ENCODE measurements at regions not wholly inside any gene's neighbourhood (a gene's known extent, or its start where the extent isn't known, plus 50 kb on each side); places are given as distances from the start of the nearest gene placed in this dataset.

GRCh38 chr2:71833855-71834560 lies 313.7 kb downstream of the CYP26B1 start:
- no peak for DNase-seq
- H3K36me3 ChIP-seq (replicated peaks; ENCODE audit: insufficient read depth, low read length), result no peaks in the 10 kb centered on the region

GRCh38 chr2:71833272-71833671 lies 314.4 kb downstream of the CYP26B1 start:
- no peaks in the 10 kb centered on the region for H3K27me3 ChIP-seq (replicated peaks; ENCODE audit: insufficient read depth, low read length)
- H3K9me2 ChIP-seq (replicated peaks; ENCODE audit: insufficient read depth, low read length), result no peaks in the 10 kb centered on the region
- H4K20me1 ChIP-seq (ENCODE audit: insufficient read depth, low read length), result no peaks in the 10 kb centered on the region
- no peaks in the 10 kb centered on the region for H3K36me3 ChIP-seq (replicated peaks; ENCODE audit: insufficient read depth, low read length)
- no peaks in the 10 kb centered on the region for H3F3A ChIP-seq (ENCODE audit: insufficient read depth, low read length)
- H3K9me3 ChIP-seq (replicated peaks; ENCODE audit: insufficient read depth, low read length), result no peaks in the 10 kb centered on the region
- no peaks in the 10 kb centered on the region for H3K4me1 ChIP-seq (ENCODE audit: low read length)
- no peak overlapping the region for H3K4me3 ChIP-seq (ENCODE audit: low read length)
- no peak overlapping the region for H3K4me2 ChIP-seq (ENCODE audit: low read depth, low read length)
- TF ChIP-seq CTCF (IDR thresholded peaks at IDR 0.05; ENCODE audit: low read length) (no peak), EZH2 (optimal IDR thresholded peaks at IDR 0.05; ENCODE audit: low read depth, low read length) (no peak), EZH2phosphoT487 (IDR thresholded peaks at IDR 0.05; ENCODE audit: low read length) (no peak)
- no peak for DNase-seq
- no peak overlapping the region for H2AFZ ChIP-seq (ENCODE audit: low read length)
- H3K79me2 ChIP-seq (ENCODE audit: low read length), result no peaks in the 10 kb centered on the region
- no peak overlapping the region for H3K9ac ChIP-seq (ENCODE audit: low read length)
- H3K27ac ChIP-seq (ENCODE audit: low read length), result no peak overlapping the region

More at GRCh38 chr2:71833855-71834560, 313.7 kb downstream of the CYP26B1 start:
- no peak overlapping the region for H3K4me2 ChIP-seq (ENCODE audit: low read depth, low read length)
- H2AFZ ChIP-seq (ENCODE audit: low read length), result no peak overlapping the region
- no peaks in the 10 kb centered on the region for H3K79me2 ChIP-seq (ENCODE audit: low read length)
- H3K27me3 ChIP-seq (replicated peaks; ENCODE audit: insufficient read depth, low read length), result no peaks in the 10 kb centered on the region
- no peaks in the 10 kb centered on the region for H3K9me2 ChIP-seq (replicated peaks; ENCODE audit: insufficient read depth, low read length)
- H4K20me1 ChIP-seq (ENCODE audit: insufficient read depth, low read length), result no peaks in the 10 kb centered on the region
- TF ChIP-seq EZH2phosphoT487 (IDR thresholded peaks at IDR 0.05; ENCODE audit: low read length) (no peak), EZH2 (optimal IDR thresholded peaks at IDR 0.05; ENCODE audit: low read depth, low read length) (no peak)
- H3F3A ChIP-seq (ENCODE audit: insufficient read depth, low read length), result no peaks in the 10 kb centered on the region
- H3K4me3 ChIP-seq (ENCODE audit: low read length), result no peak overlapping the region
- H3K27ac ChIP-seq (ENCODE audit: low read length), result no peak overlapping the region
- no peak overlapping the region for H3K9ac ChIP-seq (ENCODE audit: low read length)
- no peaks in the 10 kb centered on the region for H3K4me1 ChIP-seq (ENCODE audit: low read length)
- no peaks in the 10 kb centered on the region for H3K9me3 ChIP-seq (replicated peaks; ENCODE audit: insufficient read depth, low read length)

- Histone ChIP-seq H2AFZ (ENCODE audit: low read length) (no peak overlapping the region), H4K20me1 (ENCODE audit: insufficient read depth, low read length) (no peaks in the 10 kb centered on the region), H3K9me3 (replicated peaks; ENCODE audit: insufficient read depth, low read length) (no peaks in the 10 kb centered on the region), H3K79me2 (ENCODE audit: low read length) (no peaks in the 10 kb centered on the region), H3K4me2 (ENCODE audit: low read depth, low read length) (no peak overlapping the region), H3K27ac (ENCODE audit: low read length) (no peak overlapping the region), H3K9me2 (replicated peaks; ENCODE audit: insufficient read depth, low read length) (no peaks in the 10 kb centered on the region), H3K27me3 (replicated peaks; ENCODE audit: insufficient read depth, low read length) (no peaks in the 10 kb centered on the region), H3K36me3 (replicated peaks; ENCODE audit: insufficient read depth, low read length) (no peaks in the 10 kb centered on the region), H3K9ac (ENCODE audit: low read length) (no peak overlapping the region), H3F3A (ENCODE audit: insufficient read depth, low read length) (no peaks in the 10 kb centered on the region), H3K4me3 (ENCODE audit: low read length) (no peak overlapping the region), H3K4me1 (ENCODE audit: low read length) (no peaks in the 10 kb centered on the region)
- DNase-seq, result no peak
- no peak for TF ChIP-seq CTCF (IDR thresholded peaks at IDR 0.05; ENCODE audit: low read length)
- TF ChIP-seq EZH2 (optimal IDR thresholded peaks at IDR 0.05; ENCODE audit: low read depth, low read length), result no peak
- no peak for TF ChIP-seq EZH2phosphoT487 (IDR thresholded peaks at IDR 0.05; ENCODE audit: low read length)
Measured at GRCh38 chr2:71832844-71833243, 314.8 kb downstream of the CYP26B1 start.

- Histone ChIP-seq H3K36me3 (replicated peaks; ENCODE audit: insufficient read depth, low read length) (no peaks in the 10 kb centered on the region), H3K4me1 (ENCODE audit: low read length) (no peaks in the 10 kb centered on the region), H3K9me2 (replicated peaks; ENCODE audit: insufficient read depth, low read length) (no peaks in the 10 kb centered on the region), H3K4me3 (ENCODE audit: low read length) (no peak overlapping the region), H3K9ac (ENCODE audit: low read length) (no peak overlapping the region), H4K20me1 (ENCODE audit: insufficient read depth, low read length) (no peaks in the 10 kb centered on the region), H3K27me3 (replicated peaks; ENCODE audit: insufficient read depth, low read length) (no peaks in the 10 kb centered on the region), H3K4me2 (ENCODE audit: low read depth, low read length) (no peak overlapping the region), H2AFZ (ENCODE audit: low read length) (no peak overlapping the region), H3F3A (ENCODE audit: insufficient read depth, low read length) (no peaks in the 10 kb centered on the region), H3K9me3 (replicated peaks; ENCODE audit: insufficient read depth, low read length) (no peaks in the 10 kb centered on the region), H3K27ac (ENCODE audit: low read length) (no peak overlapping the region), H3K79me2 (ENCODE audit: low read length) (no peaks in the 10 kb centered on the region)
- DNase-seq, result no peak
- TF ChIP-seq EZH2 (optimal IDR thresholded peaks at IDR 0.05; ENCODE audit: low read depth, low read length) (no peak), CTCF (IDR thresholded peaks at IDR 0.05; ENCODE audit: low read length) (no peak), EZH2phosphoT487 (IDR thresholded peaks at IDR 0.05; ENCODE audit: low read length) (no peak)
Measured at GRCh38 chr2:71832388-71832787, 315.3 kb downstream of the CYP26B1 start.

All from MM.1S (cell line).